ENCODE measurements at regions not wholly inside any gene's neighbourhood (a gene's known extent, or its start where the extent isn't known, plus 50 kb on each side); places are given as distances from the start of the nearest gene placed in this dataset.

- H3K36me3 ChIP-seq (replicated peaks): no peaks in the 10 kb centered on the region
- H3K27ac ChIP-seq: no peak overlapping the region
- H3K4me3 ChIP-seq (ENCODE audit: low read depth, low read length): no peak overlapping the region
- H3K27me3 ChIP-seq (replicated peaks): no peaks in the 10 kb centered on the region
- no peak for DNase-seq
- in situ Hi-C loops (cut with HindIII; ENCODE audit: low pct_ligation_motif_present, low sequenced_read_pairs): no loop called here
- TF ChIP-seq, protein P1, sequence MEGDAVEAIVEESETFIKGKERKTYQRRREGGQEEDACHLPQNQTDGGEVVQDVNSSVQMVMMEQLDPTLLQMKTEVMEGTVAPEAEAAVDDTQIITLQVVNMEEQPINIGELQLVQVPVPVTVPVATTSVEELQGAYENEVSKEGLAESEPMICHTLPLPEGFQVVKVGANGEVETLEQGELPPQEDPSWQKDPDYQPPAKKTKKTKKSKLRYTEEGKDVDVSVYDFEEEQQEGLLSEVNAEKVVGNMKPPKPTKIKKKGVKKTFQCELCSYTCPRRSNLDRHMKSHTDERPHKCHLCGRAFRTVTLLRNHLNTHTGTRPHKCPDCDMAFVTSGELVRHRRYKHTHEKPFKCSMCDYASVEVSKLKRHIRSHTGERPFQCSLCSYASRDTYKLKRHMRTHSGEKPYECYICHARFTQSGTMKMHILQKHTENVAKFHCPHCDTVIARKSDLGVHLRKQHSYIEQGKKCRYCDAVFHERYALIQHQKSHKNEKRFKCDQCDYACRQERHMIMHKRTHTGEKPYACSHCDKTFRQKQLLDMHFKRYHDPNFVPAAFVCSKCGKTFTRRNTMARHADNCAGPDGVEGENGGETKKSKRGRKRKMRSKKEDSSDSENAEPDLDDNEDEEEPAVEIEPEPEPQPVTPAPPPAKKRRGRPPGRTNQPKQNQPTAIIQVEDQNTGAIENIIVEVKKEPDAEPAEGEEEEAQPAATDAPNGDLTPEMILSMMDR (IDR thresholded peaks at IDR 0.05; ENCODE audit: low read depth, low read length, missing control alignments): no peak
Measured at GRCh38 chr16:61194573-61194972, 841.7 kb downstream of the CDH8 start.

DNA sequence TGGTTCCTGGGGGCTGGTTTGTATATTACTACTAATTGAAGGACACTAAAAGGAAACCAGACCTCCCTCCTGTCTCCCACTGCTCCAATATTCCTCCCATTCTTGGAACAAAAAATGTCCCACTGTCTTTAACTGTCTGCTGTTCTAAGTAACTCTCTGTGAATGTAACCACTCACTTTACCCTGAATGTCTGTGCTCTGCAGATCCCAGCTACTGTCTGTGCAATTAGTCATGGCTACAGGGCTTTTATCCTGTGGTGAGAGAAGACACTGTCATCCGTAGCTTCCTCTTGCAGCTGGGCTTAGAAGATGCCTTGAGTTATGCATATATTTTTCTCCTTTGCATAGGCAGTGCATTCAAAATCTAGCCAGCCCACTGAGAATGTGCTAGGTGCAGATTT lies 853.8 kb downstream of the CDH8 start:
- no peaks in the 10 kb centered on the region for H3K27me3 ChIP-seq (replicated peaks)
- no peak for DNase-seq
- H3K36me3 ChIP-seq (replicated peaks): no peaks in the 10 kb centered on the region
- TF ChIP-seq, protein P1 (IDR thresholded peaks at IDR 0.05; ENCODE audit: low read depth, low read length, missing control alignments): no peak
- in situ Hi-C loops (cut with HindIII; ENCODE audit: low pct_ligation_motif_present, low sequenced_read_pairs): no loop called here
- no peak overlapping the region for H3K27ac ChIP-seq
- no peak overlapping the region for H3K4me3 ChIP-seq (ENCODE audit: low read depth, low read length)

DNA sequence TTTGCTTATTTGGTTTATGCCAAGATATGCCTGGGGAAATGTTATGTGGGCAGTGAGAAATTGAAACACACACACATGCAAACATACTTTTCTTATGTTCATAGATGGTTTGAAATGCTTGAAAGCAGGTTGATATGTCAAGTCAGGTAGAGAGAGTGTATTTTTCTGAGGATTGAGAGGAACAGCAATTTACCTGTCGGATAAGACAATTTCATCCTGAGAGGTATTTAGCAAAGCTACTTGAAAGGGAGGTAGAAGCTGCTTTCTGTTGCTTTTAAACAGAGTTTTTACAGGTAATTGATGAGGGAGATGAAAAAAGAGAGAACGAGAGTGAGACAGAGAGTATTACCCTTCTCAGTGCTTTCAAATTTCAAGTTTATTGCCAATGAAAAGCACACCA lies 854.3 kb downstream of the CDH8 start:
- Histone ChIP-seq H3K4me3 (ENCODE audit: low read depth, low read length) (no peak overlapping the region), H3K36me3 (replicated peaks) (no peaks in the 10 kb centered on the region), H3K27me3 (replicated peaks) (no peaks in the 10 kb centered on the region), H3K27ac (no peak overlapping the region)
- DNase-seq: no peak
- in situ Hi-C loops (cut with HindIII; ENCODE audit: low pct_ligation_motif_present, low sequenced_read_pairs): no loop called here
- TF ChIP-seq, protein P1 (IDR thresholded peaks at IDR 0.05; ENCODE audit: low read depth, low read length, missing control alignments): no peak

DNA sequence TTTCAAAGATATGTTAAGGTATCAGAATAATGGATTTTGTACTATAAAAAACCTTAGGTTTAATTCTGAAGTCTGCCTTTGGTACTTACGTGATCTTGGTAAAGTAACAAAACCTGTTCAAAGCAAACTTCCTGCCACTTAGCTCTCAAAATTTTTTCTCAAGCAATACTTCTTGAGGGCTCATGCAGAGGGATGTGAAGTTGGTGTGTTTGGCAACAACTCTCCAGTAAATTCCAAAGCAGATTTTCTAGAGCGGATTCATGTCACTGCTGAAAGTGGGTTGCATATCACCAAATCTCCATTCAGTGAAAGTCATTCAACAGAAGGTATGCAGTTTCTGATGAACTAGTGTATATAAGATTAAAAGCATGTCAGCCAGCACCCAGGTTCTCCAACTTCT lies 856.7 kb downstream of the CDH8 start:
- TF ChIP-seq, protein P1 (IDR thresholded peaks at IDR 0.05; ENCODE audit: low read depth, low read length, missing control alignments): no peak
- in situ Hi-C loops (cut with HindIII; ENCODE audit: low pct_ligation_motif_present, low sequenced_read_pairs): no loop called here
- no peaks in the 10 kb centered on the region for H3K36me3 ChIP-seq (replicated peaks)
- no peak for DNase-seq
- no peaks in the 10 kb centered on the region for H3K27me3 ChIP-seq (replicated peaks)
- no peak overlapping the region for H3K27ac ChIP-seq
- no peak overlapping the region for H3K4me3 ChIP-seq (ENCODE audit: low read depth, low read length)

GRCh38 chr16:61165797-61166196 lies 870.4 kb downstream of the CDH8 start:
- no peak overlapping the region for H3K4me3 ChIP-seq (ENCODE audit: low read depth, low read length)
- H3K27me3 ChIP-seq (replicated peaks): no peaks in the 10 kb centered on the region
- DNase-seq: no peak
- H3K36me3 ChIP-seq (replicated peaks): no peaks in the 10 kb centered on the region
- H3K27ac ChIP-seq: no peak overlapping the region
- in situ Hi-C loops (cut with HindIII; ENCODE audit: low pct_ligation_motif_present, low sequenced_read_pairs): no loop called here
- TF ChIP-seq, protein P1 (IDR thresholded peaks at IDR 0.05; ENCODE audit: low read depth, low read length, missing control alignments): no peak

GRCh38 chr16:61150351-61150750 lies 885.9 kb downstream of the CDH8 start:
- in situ Hi-C loops (cut with HindIII; ENCODE audit: low pct_ligation_motif_present, low sequenced_read_pairs): no loop called here
- DNase-seq: no peak
- no peak overlapping the region for H3K27ac ChIP-seq
- no peaks in the 10 kb centered on the region for H3K36me3 ChIP-seq (replicated peaks)
- no peaks in the 10 kb centered on the region for H3K27me3 ChIP-seq (replicated peaks)
- no peak overlapping the region for H3K4me3 ChIP-seq (ENCODE audit: low read depth, low read length)
- TF ChIP-seq, protein P1 (IDR thresholded peaks at IDR 0.05; ENCODE audit: low read depth, low read length, missing control alignments): no peak
